Astrocyte (in vitro differentiated cells and primary cell): ENCODE measurements at regions not wholly inside any gene's neighbourhood (a gene's known extent, or its start where the extent isn't known, plus 50 kb on each side); places are given as distances from the start of the nearest gene placed in this dataset.

ENCODE experiments used
- CTCF ChIP-seq: IDR thresholded peaks from 2 replicates; pipeline ENCODE4 v1.5.1; 2011; ENCODE audit warnings: low read depth, mild to moderate bottlenecking, inconsistent platforms, low read length, moderate library complexity; ENCODE audit not compliant: insufficient read depth
- EZH2 ChIP-seq: IDR thresholded peaks from 2 replicates; pipeline ENCODE4 v1.6.1; 2012; ENCODE audit warnings: mild to moderate bottlenecking, low read length, inconsistent platforms; ENCODE audit not compliant: insufficient read depth

- TF ChIP-seq CTCF (no peak), EZH2 (no peak)
Observed at GRCh38 chr10:108801220-108801619, 1122.1 kb downstream of the XPNPEP1 start.
